ENCODE measurements at regions not wholly inside any gene's neighbourhood (a gene's known extent, or its start where the extent isn't known, plus 50 kb on each side); places are given as distances from the start of the nearest gene placed in this dataset.

DNA sequence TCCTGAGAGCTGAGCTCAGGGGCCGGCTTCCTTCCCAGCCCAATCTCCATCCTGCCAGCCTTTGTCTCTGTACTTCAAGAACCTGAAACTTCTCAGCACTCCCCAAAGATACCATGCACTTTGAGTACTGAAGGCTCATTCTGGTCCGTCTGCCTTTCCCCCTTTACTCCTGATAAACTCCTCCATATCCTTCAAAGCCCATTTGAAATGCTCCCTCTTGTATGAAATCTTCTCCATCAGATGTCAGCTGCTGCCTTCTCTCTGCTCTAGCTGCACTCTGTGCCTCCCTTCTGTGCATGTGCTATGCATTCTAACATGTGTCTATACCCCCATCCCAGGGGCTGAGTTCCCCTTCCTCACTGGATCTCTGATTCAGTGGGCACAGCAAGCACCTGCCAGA, 52.1 kb downstream of the PITPNM2 start (continued):
- TF ChIP-seq EZH2 (IDR thresholded peaks at IDR 0.05; ENCODE audit: low read depth, unreplicated experiment), result no peak
- TF ChIP-seq, protein P1, sequence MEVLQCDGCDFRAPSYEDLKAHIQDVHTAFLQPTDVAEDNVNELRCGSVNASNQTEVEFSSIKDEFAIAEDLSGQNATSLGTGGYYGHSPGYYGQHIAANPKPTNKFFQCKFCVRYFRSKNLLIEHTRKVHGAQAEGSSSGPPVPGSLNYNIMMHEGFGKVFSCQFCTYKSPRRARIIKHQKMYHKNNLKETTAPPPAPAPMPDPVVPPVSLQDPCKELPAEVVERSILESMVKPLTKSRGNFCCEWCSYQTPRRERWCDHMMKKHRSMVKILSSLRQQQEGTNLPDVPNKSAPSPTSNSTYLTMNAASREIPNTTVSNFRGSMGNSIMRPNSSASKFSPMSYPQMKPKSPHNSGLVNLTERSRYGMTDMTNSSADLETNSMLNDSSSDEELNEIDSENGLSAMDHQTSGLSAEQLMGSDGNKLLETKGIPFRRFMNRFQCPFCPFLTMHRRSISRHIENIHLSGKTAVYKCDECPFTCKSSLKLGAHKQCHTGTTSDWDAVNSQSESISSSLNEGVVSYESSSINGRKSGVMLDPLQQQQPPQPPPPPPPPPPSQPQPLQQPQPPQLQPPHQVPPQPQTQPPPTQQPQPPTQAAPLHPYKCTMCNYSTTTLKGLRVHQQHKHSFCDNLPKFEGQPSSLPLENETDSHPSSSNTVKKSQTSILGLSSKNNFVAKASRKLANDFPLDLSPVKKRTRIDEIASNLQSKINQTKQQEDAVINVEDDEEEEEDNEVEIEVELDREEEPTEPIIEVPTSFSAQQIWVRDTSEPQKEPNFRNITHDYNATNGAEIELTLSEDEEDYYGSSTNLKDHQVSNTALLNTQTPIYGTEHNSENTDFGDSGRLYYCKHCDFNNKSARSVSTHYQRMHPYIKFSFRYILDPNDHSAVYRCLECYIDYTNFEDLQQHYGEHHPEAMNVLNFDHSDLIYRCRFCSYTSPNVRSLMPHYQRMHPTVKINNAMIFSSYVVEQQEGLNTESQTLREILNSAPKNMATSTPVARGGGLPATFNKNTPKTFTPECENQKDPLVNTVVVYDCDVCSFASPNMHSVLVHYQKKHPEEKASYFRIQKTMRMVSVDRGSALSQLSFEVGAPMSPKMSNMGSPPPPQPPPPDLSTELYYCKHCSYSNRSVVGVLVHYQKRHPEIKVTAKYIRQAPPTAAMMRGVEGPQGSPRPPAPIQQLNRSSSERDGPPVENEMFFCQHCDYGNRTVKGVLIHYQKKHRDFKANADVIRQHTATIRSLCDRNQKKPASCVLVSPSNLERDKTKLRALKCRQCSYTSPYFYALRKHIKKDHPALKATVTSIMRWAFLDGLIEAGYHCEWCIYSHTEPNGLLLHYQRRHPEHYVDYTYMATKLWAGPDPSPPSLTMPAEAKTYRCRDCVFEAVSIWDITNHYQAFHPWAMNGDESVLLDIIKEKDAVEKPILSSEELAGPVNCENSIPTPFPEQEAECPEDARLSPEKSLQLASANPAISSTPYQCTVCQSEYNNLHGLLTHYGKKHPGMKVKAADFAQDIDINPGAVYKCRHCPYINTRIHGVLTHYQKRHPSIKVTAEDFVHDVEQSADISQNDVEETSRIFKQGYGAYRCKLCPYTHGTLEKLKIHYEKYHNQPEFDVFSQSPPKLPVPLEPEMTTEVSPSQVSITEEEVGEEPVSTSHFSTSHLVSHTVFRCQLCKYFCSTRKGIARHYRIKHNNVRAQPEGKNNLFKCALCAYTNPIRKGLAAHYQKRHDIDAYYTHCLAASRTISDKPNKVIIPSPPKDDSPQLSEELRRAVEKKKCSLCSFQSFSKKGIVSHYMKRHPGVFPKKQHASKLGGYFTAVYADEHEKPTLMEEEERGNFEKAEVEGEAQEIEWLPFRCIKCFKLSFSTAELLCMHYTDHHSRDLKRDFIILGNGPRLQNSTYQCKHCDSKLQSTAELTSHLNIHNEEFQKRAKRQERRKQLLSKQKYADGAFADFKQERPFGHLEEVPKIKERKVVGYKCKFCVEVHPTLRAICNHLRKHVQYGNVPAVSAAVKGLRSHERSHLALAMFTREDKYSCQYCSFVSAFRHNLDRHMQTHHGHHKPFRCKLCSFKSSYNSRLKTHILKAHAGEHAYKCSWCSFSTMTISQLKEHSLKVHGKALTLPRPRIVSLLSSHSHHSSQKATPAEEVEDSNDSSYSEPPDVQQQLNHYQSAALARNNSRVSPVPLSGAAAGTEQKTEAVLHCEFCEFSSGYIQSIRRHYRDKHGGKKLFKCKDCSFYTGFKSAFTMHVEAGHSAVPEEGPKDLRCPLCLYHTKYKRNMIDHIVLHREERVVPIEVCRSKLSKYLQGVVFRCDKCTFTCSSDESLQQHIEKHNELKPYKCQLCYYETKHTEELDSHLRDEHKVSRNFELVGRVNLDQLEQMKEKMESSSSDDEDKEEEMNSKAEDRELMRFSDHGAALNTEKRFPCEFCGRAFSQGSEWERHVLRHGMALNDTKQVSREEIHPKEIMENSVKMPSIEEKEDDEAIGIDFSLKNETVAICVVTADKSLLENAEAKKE (CRISPR knock-in tag; IDR thresholded peaks at IDR 0.05), result no peak
- TF ChIP-seq ZNF114 (CRISPR knock-in tag; IDR thresholded peaks at IDR 0.05), result no peak
- no peak for TF ChIP-seq JUNB (IDR thresholded peaks at IDR 0.05; ENCODE audit: unreplicated experiment)
- TF ChIP-seq, protein P2, sequence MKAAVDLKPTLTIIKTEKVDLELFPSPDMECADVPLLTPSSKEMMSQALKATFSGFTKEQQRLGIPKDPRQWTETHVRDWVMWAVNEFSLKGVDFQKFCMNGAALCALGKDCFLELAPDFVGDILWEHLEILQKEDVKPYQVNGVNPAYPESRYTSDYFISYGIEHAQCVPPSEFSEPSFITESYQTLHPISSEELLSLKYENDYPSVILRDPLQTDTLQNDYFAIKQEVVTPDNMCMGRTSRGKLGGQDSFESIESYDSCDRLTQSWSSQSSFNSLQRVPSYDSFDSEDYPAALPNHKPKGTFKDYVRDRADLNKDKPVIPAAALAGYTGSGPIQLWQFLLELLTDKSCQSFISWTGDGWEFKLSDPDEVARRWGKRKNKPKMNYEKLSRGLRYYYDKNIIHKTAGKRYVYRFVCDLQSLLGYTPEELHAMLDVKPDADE (IDR thresholded peaks at IDR 0.05), result no peak

DNA sequence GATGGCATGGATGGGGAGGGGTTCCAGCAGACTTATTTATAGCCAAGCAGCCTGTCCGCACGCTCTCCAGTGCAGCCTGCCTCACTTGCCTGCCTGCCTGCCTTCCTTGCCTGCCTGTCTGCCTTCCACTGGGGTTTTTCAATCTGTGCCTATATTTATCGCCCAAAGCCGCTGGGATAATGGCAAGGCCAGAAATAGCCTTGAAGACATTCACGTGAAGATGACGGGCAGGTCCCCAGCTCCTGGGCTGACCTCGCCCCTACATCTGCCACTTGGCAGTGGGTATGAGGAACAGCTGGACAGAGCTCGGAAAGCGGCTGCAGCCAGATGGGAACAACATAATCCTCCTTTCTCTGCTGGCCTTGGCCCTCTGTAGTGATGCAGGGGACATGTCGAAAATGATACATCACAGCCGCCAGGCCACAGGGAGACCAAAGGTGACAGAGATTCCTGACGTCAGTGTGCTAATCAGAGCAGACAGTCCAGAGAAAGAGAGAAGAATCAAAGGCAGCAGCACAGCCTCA, 53.3 kb downstream of the PITPNM2 start:
- no peaks in the 10 kb centered on the region for H4K20me1 ChIP-seq (replicated peaks; ENCODE audit: insufficient read depth)
- no peaks in the 10 kb centered on the region for H3K9me3 Mint-ChIP-seq
- H3K4me3 Mint-ChIP-seq, result no peak overlapping the region
- H3K27me3 Mint-ChIP-seq (ENCODE audit: insufficient read depth, low read depth, poor library complexity), result peaks cover 7% of the 10 kb centered on the region
- no peak overlapping the region for H3K4me3 ChIP-seq
- peaks cover 18% of the 10 kb centered on the region for H3K4me1 ChIP-seq (ENCODE audit: insufficient read depth)
- no peak overlapping the region for H3K4me2 ChIP-seq
- H3K27me3 ChIP-seq (ENCODE audit: insufficient read depth), result no peaks in the 10 kb centered on the region
- H3K4me1 Mint-ChIP-seq, result peaks cover 19% of the 10 kb centered on the region
- no peaks in the 10 kb centered on the region for H3K36me3 ChIP-seq (ENCODE audit: insufficient read depth)
- no peak overlapping the region for H2AFZ ChIP-seq
- H3K36me3 Mint-ChIP-seq (ENCODE audit: low read depth), result no peaks in the 10 kb centered on the region
- H3K79me2 ChIP-seq (replicated peaks; ENCODE audit: insufficient read depth), result no peaks in the 10 kb centered on the region
- DNase-seq (ENCODE audit: low spot score) (no peak), ATAC-seq (no peak)
- H3K27ac ChIP-seq (ENCODE audit: low read depth), result no peak overlapping the region
- H3F3A ChIP-seq (replicated peaks; ENCODE audit: low read depth), result no peaks in the 10 kb centered on the region
- H3K9me2 ChIP-seq (ENCODE audit: insufficient read depth), result no peaks in the 10 kb centered on the region
- no peak overlapping the region for H3K27ac Mint-ChIP-seq
- TF ChIP-seq, protein P2 (IDR thresholded peaks at IDR 0.05), result no peak
- TF ChIP-seq EZH2phosphoT487 (IDR thresholded peaks at IDR 0.05; ENCODE audit: unreplicated experiment) (no peak), NANOG (IDR thresholded peaks at IDR 0.05; ENCODE audit: borderline replicate concordance) (no peak), JUNB (IDR thresholded peaks at IDR 0.05; ENCODE audit: unreplicated experiment) (no peak), STAT1 (IDR thresholded peaks at IDR 0.05; ENCODE audit: unreplicated experiment) (no peak), EZH2 (IDR thresholded peaks at IDR 0.05; ENCODE audit: low read depth, unreplicated experiment) (no peak), POLR2AphosphoS5 (IDR thresholded peaks at IDR 0.05; ENCODE audit: low read depth) (no peak)
- TF ChIP-seq, protein P3, sequence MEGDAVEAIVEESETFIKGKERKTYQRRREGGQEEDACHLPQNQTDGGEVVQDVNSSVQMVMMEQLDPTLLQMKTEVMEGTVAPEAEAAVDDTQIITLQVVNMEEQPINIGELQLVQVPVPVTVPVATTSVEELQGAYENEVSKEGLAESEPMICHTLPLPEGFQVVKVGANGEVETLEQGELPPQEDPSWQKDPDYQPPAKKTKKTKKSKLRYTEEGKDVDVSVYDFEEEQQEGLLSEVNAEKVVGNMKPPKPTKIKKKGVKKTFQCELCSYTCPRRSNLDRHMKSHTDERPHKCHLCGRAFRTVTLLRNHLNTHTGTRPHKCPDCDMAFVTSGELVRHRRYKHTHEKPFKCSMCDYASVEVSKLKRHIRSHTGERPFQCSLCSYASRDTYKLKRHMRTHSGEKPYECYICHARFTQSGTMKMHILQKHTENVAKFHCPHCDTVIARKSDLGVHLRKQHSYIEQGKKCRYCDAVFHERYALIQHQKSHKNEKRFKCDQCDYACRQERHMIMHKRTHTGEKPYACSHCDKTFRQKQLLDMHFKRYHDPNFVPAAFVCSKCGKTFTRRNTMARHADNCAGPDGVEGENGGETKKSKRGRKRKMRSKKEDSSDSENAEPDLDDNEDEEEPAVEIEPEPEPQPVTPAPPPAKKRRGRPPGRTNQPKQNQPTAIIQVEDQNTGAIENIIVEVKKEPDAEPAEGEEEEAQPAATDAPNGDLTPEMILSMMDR (conservative IDR thresholded peaks at IDR 0.05; ENCODE audit: low read depth in 2 of 2), result no peak
- TF ChIP-seq, protein P4, sequence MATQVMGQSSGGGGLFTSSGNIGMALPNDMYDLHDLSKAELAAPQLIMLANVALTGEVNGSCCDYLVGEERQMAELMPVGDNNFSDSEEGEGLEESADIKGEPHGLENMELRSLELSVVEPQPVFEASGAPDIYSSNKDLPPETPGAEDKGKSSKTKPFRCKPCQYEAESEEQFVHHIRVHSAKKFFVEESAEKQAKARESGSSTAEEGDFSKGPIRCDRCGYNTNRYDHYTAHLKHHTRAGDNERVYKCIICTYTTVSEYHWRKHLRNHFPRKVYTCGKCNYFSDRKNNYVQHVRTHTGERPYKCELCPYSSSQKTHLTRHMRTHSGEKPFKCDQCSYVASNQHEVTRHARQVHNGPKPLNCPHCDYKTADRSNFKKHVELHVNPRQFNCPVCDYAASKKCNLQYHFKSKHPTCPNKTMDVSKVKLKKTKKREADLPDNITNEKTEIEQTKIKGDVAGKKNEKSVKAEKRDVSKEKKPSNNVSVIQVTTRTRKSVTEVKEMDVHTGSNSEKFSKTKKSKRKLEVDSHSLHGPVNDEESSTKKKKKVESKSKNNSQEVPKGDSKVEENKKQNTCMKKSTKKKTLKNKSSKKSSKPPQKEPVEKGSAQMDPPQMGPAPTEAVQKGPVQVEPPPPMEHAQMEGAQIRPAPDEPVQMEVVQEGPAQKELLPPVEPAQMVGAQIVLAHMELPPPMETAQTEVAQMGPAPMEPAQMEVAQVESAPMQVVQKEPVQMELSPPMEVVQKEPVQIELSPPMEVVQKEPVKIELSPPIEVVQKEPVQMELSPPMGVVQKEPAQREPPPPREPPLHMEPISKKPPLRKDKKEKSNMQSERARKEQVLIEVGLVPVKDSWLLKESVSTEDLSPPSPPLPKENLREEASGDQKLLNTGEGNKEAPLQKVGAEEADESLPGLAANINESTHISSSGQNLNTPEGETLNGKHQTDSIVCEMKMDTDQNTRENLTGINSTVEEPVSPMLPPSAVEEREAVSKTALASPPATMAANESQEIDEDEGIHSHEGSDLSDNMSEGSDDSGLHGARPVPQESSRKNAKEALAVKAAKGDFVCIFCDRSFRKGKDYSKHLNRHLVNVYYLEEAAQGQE (IDR thresholded peaks at IDR 0.05; ENCODE audit: unreplicated experiment), result no peak
